ENCODE measurements at regions not wholly inside any gene's neighbourhood (a gene's known extent, or its start where the extent isn't known, plus 50 kb on each side); places are given as distances from the start of the nearest gene placed in this dataset.

DNA sequence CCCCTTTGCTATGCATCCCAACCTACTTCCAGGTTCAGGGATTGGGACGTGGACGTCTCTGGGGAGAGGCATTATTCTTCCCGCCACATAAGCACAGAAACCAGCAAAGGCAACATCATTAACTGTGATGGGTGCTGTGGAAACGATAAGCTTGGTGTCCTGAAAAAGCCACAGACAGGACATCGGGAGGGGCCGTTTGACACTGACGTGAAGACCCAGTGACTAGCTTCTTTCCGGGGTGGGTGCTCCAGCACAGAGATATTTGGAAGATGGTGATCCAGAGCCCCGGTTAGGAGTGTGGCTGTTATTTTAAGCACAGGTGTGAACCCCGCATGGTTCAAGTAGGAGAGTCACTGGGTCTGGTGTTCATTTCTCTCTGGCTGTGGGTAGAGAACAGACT is 163.8 kb upstream of the HDAC4 start (continued):
- TF ChIP-seq ZNF331 (CRISPR knock-in tag; IDR thresholded peaks at IDR 0.05; ENCODE audit: low read depth): no peak
- TF ChIP-seq, protein P1, sequence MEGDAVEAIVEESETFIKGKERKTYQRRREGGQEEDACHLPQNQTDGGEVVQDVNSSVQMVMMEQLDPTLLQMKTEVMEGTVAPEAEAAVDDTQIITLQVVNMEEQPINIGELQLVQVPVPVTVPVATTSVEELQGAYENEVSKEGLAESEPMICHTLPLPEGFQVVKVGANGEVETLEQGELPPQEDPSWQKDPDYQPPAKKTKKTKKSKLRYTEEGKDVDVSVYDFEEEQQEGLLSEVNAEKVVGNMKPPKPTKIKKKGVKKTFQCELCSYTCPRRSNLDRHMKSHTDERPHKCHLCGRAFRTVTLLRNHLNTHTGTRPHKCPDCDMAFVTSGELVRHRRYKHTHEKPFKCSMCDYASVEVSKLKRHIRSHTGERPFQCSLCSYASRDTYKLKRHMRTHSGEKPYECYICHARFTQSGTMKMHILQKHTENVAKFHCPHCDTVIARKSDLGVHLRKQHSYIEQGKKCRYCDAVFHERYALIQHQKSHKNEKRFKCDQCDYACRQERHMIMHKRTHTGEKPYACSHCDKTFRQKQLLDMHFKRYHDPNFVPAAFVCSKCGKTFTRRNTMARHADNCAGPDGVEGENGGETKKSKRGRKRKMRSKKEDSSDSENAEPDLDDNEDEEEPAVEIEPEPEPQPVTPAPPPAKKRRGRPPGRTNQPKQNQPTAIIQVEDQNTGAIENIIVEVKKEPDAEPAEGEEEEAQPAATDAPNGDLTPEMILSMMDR (conservative IDR thresholded peaks at IDR 0.05; ENCODE audit: low read depth in 2 of 2): no peak

DNA sequence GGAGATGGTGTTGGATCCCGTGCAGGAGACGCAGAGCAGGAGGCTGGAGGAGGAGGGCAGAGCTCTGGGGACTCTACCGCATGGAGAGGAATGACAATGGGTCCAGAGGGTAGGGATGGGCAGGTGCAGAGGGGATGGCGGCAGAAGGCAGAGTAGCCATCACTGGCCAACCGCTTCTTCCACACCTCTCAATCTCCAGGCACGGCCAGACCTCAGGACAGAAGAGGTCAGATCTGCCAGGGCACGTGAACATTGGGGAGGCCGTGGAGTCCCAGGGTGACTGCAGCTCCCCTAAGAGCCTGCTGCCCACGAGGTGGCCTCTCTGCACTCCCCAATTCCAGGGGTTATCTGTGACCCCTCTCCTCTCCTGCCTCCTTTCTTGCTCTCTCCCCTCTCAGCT is 162.7 kb upstream of the HDAC4 start:
- ATAC-seq: no peak
- H3K27me3 ChIP-seq (ENCODE audit: insufficient read depth): no peaks in the 10 kb centered on the region
- H4K20me1 ChIP-seq (replicated peaks; ENCODE audit: insufficient read depth): no peaks in the 10 kb centered on the region
- no peak overlapping the region for H3K27ac Mint-ChIP-seq
- H2AFZ ChIP-seq: no peak overlapping the region
- H3K4me3 ChIP-seq: no peak overlapping the region
- no peaks in the 10 kb centered on the region for H3K4me1 ChIP-seq (ENCODE audit: insufficient read depth)
- no peaks in the 10 kb centered on the region for H3K9me3 Mint-ChIP-seq
- H3K27me3 Mint-ChIP-seq (ENCODE audit: insufficient read depth, low read depth, poor library complexity): peaks cover 3% of the 10 kb centered on the region
- no peaks in the 10 kb centered on the region for H3K9me2 ChIP-seq (ENCODE audit: insufficient read depth)
- H3K27ac ChIP-seq (ENCODE audit: low read depth): no peak overlapping the region
- no peaks in the 10 kb centered on the region for H3K4me1 Mint-ChIP-seq
- H3K4me3 Mint-ChIP-seq: no peak overlapping the region
- no peak for DNase-seq (ENCODE audit: low spot score)
- H3K36me3 Mint-ChIP-seq (ENCODE audit: low read depth): no peaks in the 10 kb centered on the region
- H3F3A ChIP-seq (replicated peaks; ENCODE audit: low read depth): no peaks in the 10 kb centered on the region
- no peaks in the 10 kb centered on the region for H3K79me2 ChIP-seq (replicated peaks; ENCODE audit: insufficient read depth)
- H3K36me3 ChIP-seq (ENCODE audit: insufficient read depth): no peaks in the 10 kb centered on the region
- no peak overlapping the region for H3K4me2 ChIP-seq
- no peak for TF ChIP-seq STAT1 (IDR thresholded peaks at IDR 0.05; ENCODE audit: unreplicated experiment)
- TF ChIP-seq, protein P2, sequence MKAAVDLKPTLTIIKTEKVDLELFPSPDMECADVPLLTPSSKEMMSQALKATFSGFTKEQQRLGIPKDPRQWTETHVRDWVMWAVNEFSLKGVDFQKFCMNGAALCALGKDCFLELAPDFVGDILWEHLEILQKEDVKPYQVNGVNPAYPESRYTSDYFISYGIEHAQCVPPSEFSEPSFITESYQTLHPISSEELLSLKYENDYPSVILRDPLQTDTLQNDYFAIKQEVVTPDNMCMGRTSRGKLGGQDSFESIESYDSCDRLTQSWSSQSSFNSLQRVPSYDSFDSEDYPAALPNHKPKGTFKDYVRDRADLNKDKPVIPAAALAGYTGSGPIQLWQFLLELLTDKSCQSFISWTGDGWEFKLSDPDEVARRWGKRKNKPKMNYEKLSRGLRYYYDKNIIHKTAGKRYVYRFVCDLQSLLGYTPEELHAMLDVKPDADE (IDR thresholded peaks at IDR 0.05): no peak
- TF ChIP-seq NANOG (IDR thresholded peaks at IDR 0.05; ENCODE audit: borderline replicate concordance): no peak
- no peak for TF ChIP-seq POLR2AphosphoS5 (IDR thresholded peaks at IDR 0.05; ENCODE audit: low read depth)
- TF ChIP-seq ZNF114 (CRISPR knock-in tag; IDR thresholded peaks at IDR 0.05): no peak
- no peak for TF ChIP-seq JUNB (IDR thresholded peaks at IDR 0.05; ENCODE audit: unreplicated experiment)
- TF ChIP-seq EZH2 (IDR thresholded peaks at IDR 0.05; ENCODE audit: low read depth, unreplicated experiment): no peak
- TF ChIP-seq CREB1 (CRISPR knock-in tag; IDR thresholded peaks at IDR 0.05; ENCODE audit: low read depth): no peak
- no peak for TF ChIP-seq EZH2phosphoT487 (IDR thresholded peaks at IDR 0.05; ENCODE audit: unreplicated experiment)
- no peak for TF ChIP-seq ZNF331 (CRISPR knock-in tag; IDR thresholded peaks at IDR 0.05; ENCODE audit: low read depth)
- TF ChIP-seq, protein P1 (conservative IDR thresholded peaks at IDR 0.05; ENCODE audit: low read depth in 2 of 2): no peak
- TF ChIP-seq, protein P3, sequence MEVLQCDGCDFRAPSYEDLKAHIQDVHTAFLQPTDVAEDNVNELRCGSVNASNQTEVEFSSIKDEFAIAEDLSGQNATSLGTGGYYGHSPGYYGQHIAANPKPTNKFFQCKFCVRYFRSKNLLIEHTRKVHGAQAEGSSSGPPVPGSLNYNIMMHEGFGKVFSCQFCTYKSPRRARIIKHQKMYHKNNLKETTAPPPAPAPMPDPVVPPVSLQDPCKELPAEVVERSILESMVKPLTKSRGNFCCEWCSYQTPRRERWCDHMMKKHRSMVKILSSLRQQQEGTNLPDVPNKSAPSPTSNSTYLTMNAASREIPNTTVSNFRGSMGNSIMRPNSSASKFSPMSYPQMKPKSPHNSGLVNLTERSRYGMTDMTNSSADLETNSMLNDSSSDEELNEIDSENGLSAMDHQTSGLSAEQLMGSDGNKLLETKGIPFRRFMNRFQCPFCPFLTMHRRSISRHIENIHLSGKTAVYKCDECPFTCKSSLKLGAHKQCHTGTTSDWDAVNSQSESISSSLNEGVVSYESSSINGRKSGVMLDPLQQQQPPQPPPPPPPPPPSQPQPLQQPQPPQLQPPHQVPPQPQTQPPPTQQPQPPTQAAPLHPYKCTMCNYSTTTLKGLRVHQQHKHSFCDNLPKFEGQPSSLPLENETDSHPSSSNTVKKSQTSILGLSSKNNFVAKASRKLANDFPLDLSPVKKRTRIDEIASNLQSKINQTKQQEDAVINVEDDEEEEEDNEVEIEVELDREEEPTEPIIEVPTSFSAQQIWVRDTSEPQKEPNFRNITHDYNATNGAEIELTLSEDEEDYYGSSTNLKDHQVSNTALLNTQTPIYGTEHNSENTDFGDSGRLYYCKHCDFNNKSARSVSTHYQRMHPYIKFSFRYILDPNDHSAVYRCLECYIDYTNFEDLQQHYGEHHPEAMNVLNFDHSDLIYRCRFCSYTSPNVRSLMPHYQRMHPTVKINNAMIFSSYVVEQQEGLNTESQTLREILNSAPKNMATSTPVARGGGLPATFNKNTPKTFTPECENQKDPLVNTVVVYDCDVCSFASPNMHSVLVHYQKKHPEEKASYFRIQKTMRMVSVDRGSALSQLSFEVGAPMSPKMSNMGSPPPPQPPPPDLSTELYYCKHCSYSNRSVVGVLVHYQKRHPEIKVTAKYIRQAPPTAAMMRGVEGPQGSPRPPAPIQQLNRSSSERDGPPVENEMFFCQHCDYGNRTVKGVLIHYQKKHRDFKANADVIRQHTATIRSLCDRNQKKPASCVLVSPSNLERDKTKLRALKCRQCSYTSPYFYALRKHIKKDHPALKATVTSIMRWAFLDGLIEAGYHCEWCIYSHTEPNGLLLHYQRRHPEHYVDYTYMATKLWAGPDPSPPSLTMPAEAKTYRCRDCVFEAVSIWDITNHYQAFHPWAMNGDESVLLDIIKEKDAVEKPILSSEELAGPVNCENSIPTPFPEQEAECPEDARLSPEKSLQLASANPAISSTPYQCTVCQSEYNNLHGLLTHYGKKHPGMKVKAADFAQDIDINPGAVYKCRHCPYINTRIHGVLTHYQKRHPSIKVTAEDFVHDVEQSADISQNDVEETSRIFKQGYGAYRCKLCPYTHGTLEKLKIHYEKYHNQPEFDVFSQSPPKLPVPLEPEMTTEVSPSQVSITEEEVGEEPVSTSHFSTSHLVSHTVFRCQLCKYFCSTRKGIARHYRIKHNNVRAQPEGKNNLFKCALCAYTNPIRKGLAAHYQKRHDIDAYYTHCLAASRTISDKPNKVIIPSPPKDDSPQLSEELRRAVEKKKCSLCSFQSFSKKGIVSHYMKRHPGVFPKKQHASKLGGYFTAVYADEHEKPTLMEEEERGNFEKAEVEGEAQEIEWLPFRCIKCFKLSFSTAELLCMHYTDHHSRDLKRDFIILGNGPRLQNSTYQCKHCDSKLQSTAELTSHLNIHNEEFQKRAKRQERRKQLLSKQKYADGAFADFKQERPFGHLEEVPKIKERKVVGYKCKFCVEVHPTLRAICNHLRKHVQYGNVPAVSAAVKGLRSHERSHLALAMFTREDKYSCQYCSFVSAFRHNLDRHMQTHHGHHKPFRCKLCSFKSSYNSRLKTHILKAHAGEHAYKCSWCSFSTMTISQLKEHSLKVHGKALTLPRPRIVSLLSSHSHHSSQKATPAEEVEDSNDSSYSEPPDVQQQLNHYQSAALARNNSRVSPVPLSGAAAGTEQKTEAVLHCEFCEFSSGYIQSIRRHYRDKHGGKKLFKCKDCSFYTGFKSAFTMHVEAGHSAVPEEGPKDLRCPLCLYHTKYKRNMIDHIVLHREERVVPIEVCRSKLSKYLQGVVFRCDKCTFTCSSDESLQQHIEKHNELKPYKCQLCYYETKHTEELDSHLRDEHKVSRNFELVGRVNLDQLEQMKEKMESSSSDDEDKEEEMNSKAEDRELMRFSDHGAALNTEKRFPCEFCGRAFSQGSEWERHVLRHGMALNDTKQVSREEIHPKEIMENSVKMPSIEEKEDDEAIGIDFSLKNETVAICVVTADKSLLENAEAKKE (CRISPR knock-in tag; IDR thresholded peaks at IDR 0.05): no peak
